HG03571 (cell line): ENCODE measurements at regions not wholly inside any gene's neighbourhood (a gene's known extent, or its start where the extent isn't known, plus 50 kb on each side); places are given as distances from the start of the nearest gene placed in this dataset.

Source experiments
- ATAC-seq: cut with Tn5 transposase; IDR thresholded peaks from one replicate; pipeline ENCODE4 v1.9.1; 2021; ENCODE audit not compliant: unreplicated experiment

GRCh38 chr10:61319386-61320256 is 133.6 kb downstream of the TMEM26 start:
- no peak for ATAC-seq

GRCh38 chr10:61318429-61318828 is 134.8 kb downstream of the TMEM26 start:
- no peak for ATAC-seq

GRCh38 chr10:61317706-61318105 is 135.5 kb downstream of the TMEM26 start:
- no peak for ATAC-seq

- ATAC-seq: no peak
Measured at GRCh38 chr10:61316676-61317265, 136.4 kb downstream of the TMEM26 start.

DNA sequence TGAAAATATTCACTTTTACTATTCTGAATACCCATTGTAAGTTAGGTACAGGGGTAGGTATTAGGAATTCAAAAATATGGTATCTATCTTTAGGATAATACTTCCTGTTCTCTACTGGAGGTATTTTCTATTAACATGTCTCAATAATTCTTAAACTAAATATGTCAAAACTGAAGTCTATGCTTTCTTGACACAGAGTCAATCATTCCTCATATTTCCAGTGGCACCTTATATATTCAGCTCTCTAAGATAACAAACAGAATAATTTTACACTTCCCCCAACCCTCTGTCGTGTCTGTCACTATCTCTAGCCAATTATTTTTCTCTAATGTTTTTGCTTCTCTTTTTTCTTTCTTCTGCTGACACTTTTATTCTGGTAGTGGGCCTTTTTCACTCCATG is 138.9 kb downstream of the TMEM26 start:
- no peak for ATAC-seq

DNA sequence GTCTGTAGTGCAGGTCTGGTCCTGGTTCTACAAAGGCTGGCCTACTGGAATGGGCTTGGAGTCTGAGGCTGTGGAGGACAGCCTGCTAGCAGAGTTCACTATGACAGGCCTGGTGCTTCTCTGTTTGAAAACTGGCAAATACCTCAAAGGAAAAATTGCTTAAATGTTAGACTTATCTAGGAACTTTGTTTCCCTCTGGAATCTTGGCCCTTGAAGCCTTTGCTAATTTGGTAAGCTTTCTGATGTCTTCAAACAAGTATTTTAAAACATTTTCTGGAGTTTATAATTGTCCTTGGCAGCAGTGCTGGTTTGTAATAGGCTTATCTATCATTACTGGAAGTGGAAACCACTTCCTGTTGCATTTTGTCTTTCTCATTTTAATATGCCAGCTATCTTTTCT is 139.7 kb downstream of the TMEM26 start:
- ATAC-seq: no peak

GRCh38 chr10:61304746-61305145 is 148.4 kb downstream of the TMEM26 start:
- no peak for ATAC-seq

DNA sequence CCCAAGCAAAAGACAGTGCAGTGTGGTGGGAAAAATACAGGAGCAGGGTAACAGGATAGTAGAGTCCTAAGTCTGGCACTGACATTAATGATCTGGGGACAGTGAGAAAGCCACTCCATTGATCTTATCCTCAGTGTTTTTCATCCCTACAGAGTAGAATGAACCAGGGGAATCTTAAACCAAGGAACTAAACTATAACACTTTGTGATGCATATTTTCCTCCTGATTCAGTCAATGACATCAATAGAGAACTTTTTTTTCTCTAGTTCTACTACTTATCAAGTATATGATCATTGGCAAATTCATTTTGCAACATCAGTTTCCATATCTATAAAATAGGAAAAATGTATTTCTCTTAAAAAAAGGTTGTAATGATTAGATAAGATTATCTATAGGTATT is 151.1 kb downstream of the TMEM26 start:
- ATAC-seq: no peak

DNA sequence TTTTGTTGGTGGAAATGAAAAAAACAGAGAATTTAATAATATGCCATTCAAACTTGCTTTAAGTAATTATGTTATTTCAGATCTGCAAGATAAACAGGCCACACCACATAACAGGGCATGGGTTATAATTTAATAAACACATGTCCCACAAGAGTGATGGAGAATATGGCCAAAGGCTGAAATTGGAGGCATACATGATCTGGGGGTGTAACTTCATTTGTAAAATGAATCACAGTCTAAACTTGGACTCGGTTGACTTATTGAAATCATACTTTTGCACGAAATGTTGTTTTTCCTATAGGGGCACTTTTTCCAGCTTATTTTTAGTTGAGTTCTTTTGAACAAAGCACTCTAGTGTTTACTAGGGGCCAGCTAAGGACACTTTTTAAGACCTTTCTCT is 151.6 kb downstream of the TMEM26 start:
- no peak for ATAC-seq

- ATAC-seq: no peak
Measured at GRCh38 chr10:61299841-61300240, 153.3 kb downstream of the TMEM26 start.

DNA sequence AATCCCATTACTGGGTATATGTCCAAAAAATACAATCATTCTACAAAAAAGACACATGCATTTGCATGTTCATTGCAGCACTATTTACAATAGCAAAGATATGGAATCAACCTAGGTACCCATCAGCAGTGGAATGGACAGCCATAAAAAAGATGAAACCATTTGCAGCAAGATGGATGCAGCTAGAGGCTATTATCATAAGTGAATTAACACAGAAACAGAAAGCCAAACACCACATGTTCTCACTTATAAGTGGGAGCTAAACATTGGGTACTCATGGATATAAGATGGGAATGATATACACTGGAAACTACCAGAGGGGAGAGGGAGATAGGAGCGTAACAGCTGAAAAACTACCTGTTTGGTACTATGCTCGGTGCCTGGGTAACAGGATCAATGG is 154.0 kb downstream of the TMEM26 start:
- no peak for ATAC-seq

GRCh38 chr10:61298194-61298593 is 155.0 kb downstream of the TMEM26 start:
- no peak for ATAC-seq

- ATAC-seq: no peak
Measured at GRCh38 chr10:61296161-61296560, 157.0 kb downstream of the TMEM26 start.

DNA sequence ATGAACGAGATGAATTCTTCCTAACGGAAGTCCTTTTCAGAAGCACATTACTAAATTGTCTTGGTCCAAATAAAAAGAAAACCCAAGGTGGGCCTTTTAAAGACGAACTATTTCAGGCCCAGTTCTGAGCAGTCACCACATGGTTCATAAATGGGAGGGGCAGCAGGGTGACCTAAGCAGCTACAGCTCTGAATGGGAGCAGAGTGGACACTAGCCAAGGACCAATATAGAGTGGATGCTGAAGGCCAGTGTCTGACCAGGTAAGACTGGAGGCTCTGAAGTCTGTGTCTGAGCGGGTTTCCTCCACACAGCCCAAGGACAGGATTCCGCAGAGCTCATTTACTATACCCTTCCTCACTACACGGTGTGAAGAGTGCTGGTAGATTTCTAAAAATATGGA is 159.1 kb downstream of the TMEM26 start:
- ATAC-seq: no peak

DNA sequence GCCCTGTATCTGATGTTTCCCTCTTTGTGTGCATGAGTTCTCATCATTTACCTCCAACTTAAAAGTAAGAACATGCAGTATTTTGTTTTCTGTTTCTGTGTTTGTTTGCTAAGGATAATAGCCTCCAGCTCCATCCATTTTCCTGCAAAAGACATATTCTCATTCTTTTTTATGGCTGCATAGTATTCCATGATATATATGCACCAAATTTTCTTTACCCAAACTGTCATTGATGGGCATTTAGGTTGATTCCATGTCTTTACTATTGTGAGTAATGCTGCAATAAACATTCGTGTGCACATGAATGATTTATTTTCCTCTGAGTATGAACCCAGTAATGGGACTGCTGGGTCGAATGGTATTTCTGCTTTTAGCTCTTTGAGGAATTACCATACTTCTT is 163.4 kb downstream of the TMEM26 start:
- no peak for ATAC-seq

DNA sequence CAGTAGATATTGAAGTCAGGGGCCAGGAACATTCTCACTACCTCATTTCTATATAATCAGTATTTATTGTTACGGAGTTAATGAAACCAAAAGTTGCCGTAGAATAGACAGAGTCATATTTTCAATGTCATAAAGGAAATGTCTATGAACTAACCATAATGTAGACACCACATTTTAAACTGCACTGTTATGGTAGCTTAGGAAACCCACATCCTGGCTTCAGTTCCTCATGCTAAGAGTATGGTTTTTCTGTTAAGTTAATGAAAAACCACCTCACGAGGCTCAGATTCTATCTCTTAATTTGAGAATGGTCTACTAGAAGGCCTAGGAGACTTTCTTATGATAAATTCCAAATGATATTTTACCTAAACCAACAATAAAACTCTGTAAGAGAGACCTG is 166.5 kb downstream of the TMEM26 start:
- ATAC-seq: peak; percentile 100

DNA sequence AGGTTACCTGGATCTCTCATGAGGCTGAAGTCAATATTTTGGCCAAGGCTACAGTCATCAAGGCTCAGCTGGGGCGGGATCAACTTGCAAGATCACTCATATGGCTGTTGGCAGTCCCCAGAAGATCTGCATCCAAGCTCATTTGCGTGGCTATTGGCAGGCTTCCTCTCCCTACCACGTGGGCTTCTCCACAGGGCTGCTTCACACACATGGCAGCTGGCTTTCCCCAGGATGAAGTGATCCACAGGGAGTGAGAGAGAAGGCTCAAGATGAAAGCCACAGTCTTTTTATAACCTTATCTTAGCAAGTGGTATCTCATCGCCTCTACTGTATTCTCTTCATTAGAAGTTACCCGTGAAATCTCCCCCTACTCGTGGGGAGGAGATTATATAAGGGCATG is 167.4 kb downstream of the TMEM26 start:
- ATAC-seq: no peak

DNA sequence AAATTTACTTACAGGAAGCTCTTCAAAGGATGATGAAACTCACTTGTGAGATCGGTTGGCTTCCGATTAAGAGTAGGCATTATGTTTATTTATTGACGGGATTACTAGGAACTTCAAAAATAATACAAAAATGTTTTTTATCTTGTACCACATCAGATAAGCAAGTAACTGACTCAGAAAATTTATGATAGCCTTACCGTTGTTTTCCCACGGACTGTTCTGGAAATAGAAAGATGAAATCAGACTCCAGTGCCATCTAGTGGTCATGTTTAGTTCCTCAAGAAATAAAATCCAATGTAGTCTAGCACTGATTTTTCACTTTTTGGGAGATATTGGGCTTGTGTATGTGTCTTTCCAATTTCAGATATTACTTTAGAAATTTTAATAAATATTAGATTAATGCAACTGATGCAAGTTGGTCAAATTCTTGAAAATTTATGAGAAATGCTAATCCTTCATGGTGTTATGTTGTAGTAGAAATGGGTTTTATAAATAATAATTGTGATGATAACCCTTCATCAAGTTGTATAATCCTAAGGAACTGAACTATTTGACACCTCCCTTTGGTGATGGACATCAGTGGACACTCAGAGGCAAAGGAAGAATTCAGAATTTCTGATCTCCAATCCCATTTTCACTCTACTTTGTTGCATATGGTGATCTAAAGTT is 168.8 kb downstream of the TMEM26 start:
- no peak for ATAC-seq

- no peak for ATAC-seq
Measured at GRCh38 chr10:61283481-61284221, 169.5 kb downstream of the TMEM26 start.

GRCh38 chr10:61283066-61283465 is 170.1 kb downstream of the TMEM26 start:
- ATAC-seq: no peak

DNA sequence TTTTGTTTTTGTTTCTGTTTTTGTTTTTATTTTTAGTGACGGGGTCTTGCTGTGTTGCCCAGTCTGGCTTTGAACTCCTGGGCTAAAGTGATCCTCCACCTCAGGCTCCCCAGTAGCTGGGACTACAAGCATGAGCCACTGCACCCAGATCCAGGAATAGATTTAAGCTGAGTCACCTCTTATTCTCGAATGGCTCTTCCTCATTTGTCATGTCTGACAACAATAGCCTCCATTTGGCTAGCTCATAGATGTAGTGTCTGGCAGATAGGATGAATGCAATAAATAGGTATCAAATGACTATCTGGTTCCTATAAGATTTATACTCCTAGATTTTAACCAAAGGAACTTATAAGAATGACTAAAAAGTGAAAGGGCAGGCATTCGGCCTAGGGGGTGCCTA is 172.9 kb downstream of the TMEM26 start:
- no peak for ATAC-seq
